CD8-positive, alpha-beta memory T cell (primary cell): ENCODE measurements at regions not wholly inside any gene's neighbourhood (a gene's known extent, or its start where the extent isn't known, plus 50 kb on each side); places are given as distances from the start of the nearest gene placed in this dataset.

Experiments
- CTCF ChIA-PET: fragments of 350-600 bp; sonication (Branson Sonifier 250); formaldehyde crosslinking; loops from one replicate; lab custom pipeline; 2021; ENCODE audit warnings: antibody characterized with exemption; lab: Charles Lee
- POLR2A ChIA-PET: fragments of 350-600 bp; sonication (Branson Sonifier 250); formaldehyde crosslinking; loops from one replicate; lab custom pipeline; 2021; ENCODE audit warnings: antibody characterized with exemption; lab: Charles Lee
- DNase-seq, 5 donors: peaks; one replicate each; pipeline versions ENCODE4 v3.0.0 to v3.0.0-alpha.2; 2020 to 2022; ENCODE audit warnings: mixed read lengths in 1 of 5
- H3K27ac ChIP-seq: one replicate; pipeline ENCODE4 v1.7.0; 2013; ENCODE audit warnings: low read depth, mild to moderate bottlenecking, low read length, moderate library complexity
- H3K27me3 ChIP-seq: 2 replicates; pipeline ENCODE4 v1.7.0; 2013; ENCODE audit warnings: low read length, mild to moderate bottlenecking; ENCODE audit not compliant: insufficient read depth, poor library complexity, severe bottlenecking
- H3K36me3 ChIP-seq: 2 replicates; pipeline ENCODE4 v1.7.0; 2013; ENCODE audit warnings: mild to moderate bottlenecking, low read length, moderate library complexity; ENCODE audit not compliant: insufficient read depth
- H3K4me1 ChIP-seq: 2 replicates; pipeline ENCODE4 v1.7.0; 2013; ENCODE audit warnings: mild to moderate bottlenecking, low read length, moderate library complexity; ENCODE audit not compliant: insufficient read depth
- H3K4me3 ChIP-seq: 2 replicates; pipeline ENCODE4 v1.7.0; 2013; ENCODE audit warnings: mild to moderate bottlenecking, low read length
- H3K9me3 ChIP-seq: 2 replicates; pipeline ENCODE4 v1.7.0; 2013; ENCODE audit warnings: mild to moderate bottlenecking, low read length
- H3K27ac Mint-ChIP-seq, 8 donors: one replicate each; pipeline ENCODE4 v1.8.0; 2020 to 2021; ENCODE audit warnings: mixed read lengths in 8 of 8, mild to moderate bottlenecking in 6 of 8, inconsistent platforms in 3 of 8, moderate library complexity in 3 of 8
- H3K27me3 Mint-ChIP-seq, 2 donors: one replicate each; pipeline ENCODE4 v1.8.0; 2020 to 2021; ENCODE audit warnings: mixed read lengths in 2 of 2, mild to moderate bottlenecking in 1 of 2, moderate library complexity in 1 of 2
- H3K36me3 Mint-ChIP-seq, 3 donors: one replicate each; pipeline ENCODE4 v1.8.0; 2020 to 2021; ENCODE audit warnings: mixed read lengths in 3 of 3, inconsistent platforms in 1 of 3, mild to moderate bottlenecking in 1 of 3
- H3K4me1 Mint-ChIP-seq, 3 donors: one replicate each; pipeline ENCODE4 v1.8.0; 2020 to 2021; ENCODE audit warnings: mixed read lengths in 3 of 3, inconsistent platforms in 1 of 3, mild to moderate bottlenecking in 1 of 3
- H3K4me3 Mint-ChIP-seq, 7 donors: one replicate each; pipeline ENCODE4 v1.8.0; 2020 to 2021; ENCODE audit warnings: mixed read lengths in 7 of 7, mild to moderate bottlenecking in 6 of 7, moderate library complexity in 4 of 7, inconsistent platforms in 2 of 7
- H3K9me3 Mint-ChIP-seq, 5 donors: one replicate each; pipeline ENCODE4 v1.8.0; 2020 to 2022; ENCODE audit warnings: mixed read lengths in 5 of 5, mild to moderate bottlenecking in 3 of 5, moderate library complexity in 2 of 5, inconsistent platforms in 1 of 5

- H3K36me3 Mint-ChIP-seq: no peaks in the 10 kb centered on the region
- H3K9me3 Mint-ChIP-seq: peaks cover 0 to 3% (median 0%) of the 10 kb centered on the region in 5 donors
- H3K4me3 Mint-ChIP-seq: no peak overlapping the region
- H3K27me3 ChIP-seq: no peaks in the 10 kb centered on the region
- H3K27me3 Mint-ChIP-seq: peaks cover 0 to 14% of the 10 kb centered on the region in 2 donors
- no peaks in the 10 kb centered on the region for H3K36me3 ChIP-seq
- no peaks in the 10 kb centered on the region for H3K4me1 ChIP-seq
- no peaks in the 10 kb centered on the region for H3K4me1 Mint-ChIP-seq
- no peaks in the 10 kb centered on the region for H3K9me3 ChIP-seq
- ChIA-PET POLR2A (no interaction called here), CTCF (no interaction called here)
- H3K27ac ChIP-seq: no peak overlapping the region
- DNase-seq: no peak
- no peak overlapping the region for H3K4me3 ChIP-seq
- no peak overlapping the region for H3K27ac Mint-ChIP-seq
Observed at GRCh38 chrX:45322820-45323219, 122.1 kb upstream of the DIPK2B start.

GRCh38 chrX:45322382-45322781 is 121.7 kb upstream of the DIPK2B start:
- peaks cover 2 to 18% of the 10 kb centered on the region in 2 donors for H3K27me3 Mint-ChIP-seq
- no peak for DNase-seq
- H3K4me1 Mint-ChIP-seq: no peaks in the 10 kb centered on the region

GRCh38 chrX:45320191-45320590 is 119.5 kb upstream of the DIPK2B start:
- H3K4me1 Mint-ChIP-seq: no peaks in the 10 kb centered on the region
- H3K36me3 Mint-ChIP-seq: no peaks in the 10 kb centered on the region
- Histone ChIP-seq H3K4me3 (no peak overlapping the region), H3K4me1 (no peaks in the 10 kb centered on the region), H3K27me3 (no peaks in the 10 kb centered on the region), H3K27ac (no peak overlapping the region), H3K9me3 (no peaks in the 10 kb centered on the region), H3K36me3 (no peaks in the 10 kb centered on the region)
- peaks cover 0 to 3% (median 0%) of the 10 kb centered on the region in 5 donors for H3K9me3 Mint-ChIP-seq
- ChIA-PET POLR2A (no interaction called here), CTCF (no interaction called here)
- H3K27me3 Mint-ChIP-seq: peaks cover 5 to 21% of the 10 kb centered on the region in 2 donors
- H3K4me3 Mint-ChIP-seq: no peak overlapping the region
- peak overlapping the region in 1 of 8 donors; percentile 52 for H3K27ac Mint-ChIP-seq
- no peak for DNase-seq

More at GRCh38 chrX:45322382-45322781, 121.7 kb upstream of the DIPK2B start:
- Histone ChIP-seq H3K27me3 (no peaks in the 10 kb centered on the region), H3K36me3 (no peaks in the 10 kb centered on the region), H3K9me3 (no peaks in the 10 kb centered on the region), H3K4me1 (no peaks in the 10 kb centered on the region), H3K4me3 (no peak overlapping the region), H3K27ac (no peak overlapping the region)
- CTCF ChIA-PET: no interaction called here
- no peak overlapping the region for H3K4me3 Mint-ChIP-seq
- peaks cover 0 to 3% (median 0%) of the 10 kb centered on the region in 5 donors for H3K9me3 Mint-ChIP-seq
- POLR2A ChIA-PET: no interaction called here
- H3K36me3 Mint-ChIP-seq: no peaks in the 10 kb centered on the region
- no peak overlapping the region for H3K27ac Mint-ChIP-seq

- no peak overlapping the region for H3K4me3 Mint-ChIP-seq
- no peaks in the 10 kb centered on the region for H3K4me1 Mint-ChIP-seq
- no peaks in the 10 kb centered on the region for H3K36me3 ChIP-seq
- no peaks in the 10 kb centered on the region for H3K4me1 ChIP-seq
- H3K27ac ChIP-seq: no peak overlapping the region
- no peaks in the 10 kb centered on the region for H3K9me3 ChIP-seq
- peaks cover 0 to 2% (median 0%) of the 10 kb centered on the region in 5 donors for H3K9me3 Mint-ChIP-seq
- peaks cover 5 to 8% of the 10 kb centered on the region in 2 donors for H3K27me3 Mint-ChIP-seq
- H3K36me3 Mint-ChIP-seq: no peaks in the 10 kb centered on the region
- CTCF ChIA-PET: no interaction called here
- H3K27me3 ChIP-seq: no peaks in the 10 kb centered on the region
- DNase-seq: no peak
- no peak overlapping the region for H3K4me3 ChIP-seq
- no peak overlapping the region for H3K27ac Mint-ChIP-seq
- POLR2A ChIA-PET: no interaction called here
Observed at GRCh38 chrX:45309801-45310200, 109.1 kb upstream of the DIPK2B start.

GRCh38 chrX:45309096-45309495 is 108.4 kb upstream of the DIPK2B start:
- POLR2A ChIA-PET: no interaction called here
- Histone ChIP-seq H3K27me3 (no peaks in the 10 kb centered on the region), H3K27ac (no peak overlapping the region), H3K9me3 (no peaks in the 10 kb centered on the region), H3K4me3 (no peak overlapping the region), H3K4me1 (no peaks in the 10 kb centered on the region), H3K36me3 (no peaks in the 10 kb centered on the region)
- peaks cover 0 to 2% (median 0%) of the 10 kb centered on the region in 5 donors for H3K9me3 Mint-ChIP-seq
- no peak overlapping the region for H3K4me3 Mint-ChIP-seq
- peaks cover 5% of the 10 kb centered on the region in 2 donors for H3K27me3 Mint-ChIP-seq
- no peak for DNase-seq
- no peaks in the 10 kb centered on the region for H3K36me3 Mint-ChIP-seq
- no peak overlapping the region for H3K27ac Mint-ChIP-seq
- CTCF ChIA-PET: no interaction called here
- no peaks in the 10 kb centered on the region for H3K4me1 Mint-ChIP-seq

GRCh38 chrX:45306794-45307193 is 106.1 kb upstream of the DIPK2B start:
- H3K36me3 ChIP-seq: no peaks in the 10 kb centered on the region
- no peak for DNase-seq
- CTCF ChIA-PET: no interaction called here

GRCh38 chrX:45300638-45301037 is 100.0 kb upstream of the DIPK2B start:
- no peak for DNase-seq
- H3K36me3 Mint-ChIP-seq: no peaks in the 10 kb centered on the region
- no peak overlapping the region for H3K4me3 Mint-ChIP-seq
- Histone ChIP-seq H3K27me3 (no peaks in the 10 kb centered on the region), H3K9me3 (no peaks in the 10 kb centered on the region), H3K27ac (no peak overlapping the region), H3K4me1 (no peaks in the 10 kb centered on the region), H3K4me3 (no peak overlapping the region), H3K36me3 (no peaks in the 10 kb centered on the region)
- ChIA-PET POLR2A (no interaction called here), CTCF (no interaction called here)
- H3K9me3 Mint-ChIP-seq: no peaks in the 10 kb centered on the region
- peaks cover 6 to 10% of the 10 kb centered on the region in 2 donors for H3K27me3 Mint-ChIP-seq
- H3K27ac Mint-ChIP-seq: no peak overlapping the region
- H3K4me1 Mint-ChIP-seq: no peaks in the 10 kb centered on the region

More at GRCh38 chrX:45306794-45307193, 106.1 kb upstream of the DIPK2B start:
- H3K9me3 ChIP-seq: no peaks in the 10 kb centered on the region
- no peak overlapping the region for H3K27ac Mint-ChIP-seq
- H3K4me1 Mint-ChIP-seq: no peaks in the 10 kb centered on the region
- no peak overlapping the region for H3K27ac ChIP-seq
- no peaks in the 10 kb centered on the region for H3K27me3 ChIP-seq
- no peaks in the 10 kb centered on the region for H3K9me3 Mint-ChIP-seq
- no peak overlapping the region for H3K4me3 Mint-ChIP-seq
- no peaks in the 10 kb centered on the region for H3K4me1 ChIP-seq
- POLR2A ChIA-PET: no interaction called here
- no peaks in the 10 kb centered on the region for H3K36me3 Mint-ChIP-seq
- no peak overlapping the region for H3K4me3 ChIP-seq
- peaks cover 0 to 5% of the 10 kb centered on the region in 2 donors for H3K27me3 Mint-ChIP-seq

GRCh38 chrX:45295259-45295986 is 94.7 kb upstream of the DIPK2B start:
- Mint-ChIP-seq H3K27ac (no peak overlapping the region), H3K36me3 (no peaks in the 10 kb centered on the region), H3K4me1 (no peaks in the 10 kb centered on the region), H3K9me3 (no peaks in the 10 kb centered on the region), H3K4me3 (no peak overlapping the region), H3K27me3 (peaks cover 7 to 13% of the 10 kb centered on the region in 2 donors)
- no peak for DNase-seq
- ChIA-PET CTCF (no interaction called here), POLR2A (no interaction called here)
- Histone ChIP-seq H3K27ac (no peak overlapping the region), H3K4me1 (no peaks in the 10 kb centered on the region), H3K36me3 (no peaks in the 10 kb centered on the region), H3K4me3 (no peak overlapping the region), H3K27me3 (no peaks in the 10 kb centered on the region), H3K9me3 (no peaks in the 10 kb centered on the region)
